Spinal cord (tissue), 9 donors: ENCODE measurements at regions not wholly inside any gene's neighbourhood (a gene's known extent, or its start where the extent isn't known, plus 50 kb on each side); places are given as distances from the start of the nearest gene placed in this dataset.
"Not testable (repeated sequence)": the region's sequence is repeated elsewhere in the genome, so short reads cannot be mapped to it uniquely, and the experiment has no call there.

Experiments
- DNase-seq, 6 donors: peaks; one replicate each; pipeline versions ENCODE4 v3.0.0 to v3.0.0-alpha.2; 2013 to 2015; ENCODE audit warnings: low spot score in 6 of 6, low read depth in 4 of 6
- H3K27ac ChIP-seq: one replicate; pipeline ENCODE4 v1.5.1; 2013; ENCODE audit warnings: low read depth, low read length, control low read depth
- H3K27me3 ChIP-seq: one replicate; pipeline ENCODE4 v1.6.1; 2013; ENCODE audit warnings: low read length; ENCODE audit not compliant: control insufficient read depth, insufficient read depth
- H3K36me3 ChIP-seq: one replicate; pipeline ENCODE4 v1.6.1; 2013; ENCODE audit warnings: low read length; ENCODE audit not compliant: control insufficient read depth, insufficient read depth
- H3K4me1 ChIP-seq: one replicate; pipeline ENCODE4 v1.6.1; 2013; ENCODE audit warnings: low read length; ENCODE audit not compliant: control insufficient read depth, insufficient read depth
- H3K4me3 ChIP-seq: one replicate; pipeline ENCODE4 v1.5.1; 2013; ENCODE audit warnings: low read depth, low read length, control low read depth
- H3K9me3 ChIP-seq: one replicate; pipeline ENCODE4 v1.6.1; 2013; ENCODE audit warnings: low read length; ENCODE audit not compliant: control insufficient read depth, insufficient read depth
- WGBS: methylation state at CpG from one replicate; pipeline ENCODE4 v1.1.5; 2013; ENCODE audit warnings: missing lambda C conversion rate; ENCODE audit not compliant: insufficient coverage; 5-methylcytosine and 5-hydroxymethylcytosine counted together
- donor health status: healthy.

GRCh38 chr14:106401316-106401715 is 874.9 kb downstream of the TMEM121 start:
- WGBS: 75% methylated on average over 22 of the region's 46 CpGs
- H3K27ac ChIP-seq: not testable (repeated sequence)

GRCh38 chr14:106410229-106410628 is 883.8 kb downstream of the TMEM121 start:
- H3K36me3 ChIP-seq, H3K27ac ChIP-seq, H3K4me1 ChIP-seq, H3K27me3 ChIP-seq, DNase-seq, H3K4me3 ChIP-seq: not testable (repeated sequence)
- WGBS: 52% methylated on average over 9 of the region's 9 CpGs
- peaks cover 10% of the 10 kb centered on the region for H3K9me3 ChIP-seq

More at GRCh38 chr14:106401316-106401715, 874.9 kb downstream of the TMEM121 start:
- not testable (repeated sequence) for DNase-seq, H3K27me3 ChIP-seq, H3K9me3 ChIP-seq, H3K4me3 ChIP-seq, H3K4me1 ChIP-seq, H3K36me3 ChIP-seq

GRCh38 chr14:106414464-106414863 is 888.1 kb downstream of the TMEM121 start:
- H3K27me3 ChIP-seq: no peaks in the 10 kb centered on the region
- H3K9me3 ChIP-seq: peaks cover 16% of the 10 kb centered on the region
- H3K4me1 ChIP-seq: no peaks in the 10 kb centered on the region
- no CpG with 5 or more reads among the region's 1 CpG for WGBS
- H3K4me3 ChIP-seq: no peak overlapping the region
- no peaks in the 10 kb centered on the region for H3K36me3 ChIP-seq
- H3K27ac ChIP-seq: no peak overlapping the region
- no peak for DNase-seq

GRCh38 chr14:106417224-106418049 is 891.1 kb downstream of the TMEM121 start:
- no peak for DNase-seq
- H3K4me1 ChIP-seq: no peaks in the 10 kb centered on the region
- peaks cover 15% of the 10 kb centered on the region for H3K9me3 ChIP-seq
- no peak overlapping the region for H3K27ac ChIP-seq
- no peaks in the 10 kb centered on the region for H3K36me3 ChIP-seq
- no peak overlapping the region for H3K4me3 ChIP-seq
- 66% methylated on average over 13 of the region's 13 CpGs for WGBS
- no peaks in the 10 kb centered on the region for H3K27me3 ChIP-seq

GRCh38 chr14:106419376-106419965 is 893.1 kb downstream of the TMEM121 start:
- H3K27me3 ChIP-seq: no peaks in the 10 kb centered on the region
- no peak overlapping the region for H3K4me3 ChIP-seq
- H3K27ac ChIP-seq: no peak overlapping the region
- DNase-seq: no peak
- H3K9me3 ChIP-seq: peaks cover 8% of the 10 kb centered on the region
- no CpG with 5 or more reads among the region's 5 CpGs for whole genome bisulfite sequencing
- H3K36me3 ChIP-seq: no peaks in the 10 kb centered on the region
- H3K4me1 ChIP-seq: no peaks in the 10 kb centered on the region

- not testable (repeated sequence) for H3K27ac ChIP-seq, H3K9me3 ChIP-seq, H3K4me3 ChIP-seq, H3K4me1 ChIP-seq, DNase-seq, H3K36me3 ChIP-seq, H3K27me3 ChIP-seq
- 49% methylated on average over 10 of the region's 20 CpGs for WGBS
These were observed 895.1 kb downstream of the TMEM121 start for GRCh38 chr14:106421431-106422033.

- Histone ChIP-seq H3K4me3 (no peak overlapping the region), H3K4me1 (no peaks in the 10 kb centered on the region), H3K27ac (no peak overlapping the region), H3K27me3 (no peaks in the 10 kb centered on the region), H3K9me3 (peaks cover 4% of the 10 kb centered on the region), H3K36me3 (no peaks in the 10 kb centered on the region)
- DNase-seq: no peak
- no CpG with 5 or more reads among the region's 5 CpGs for WGBS
These were observed 895.7 kb downstream of the TMEM121 start for GRCh38 chr14:106422066-106422465.

GRCh38 chr14:106425150-106425549 is 898.8 kb downstream of the TMEM121 start:
- 80% methylated on average over 1 of the region's 7 CpGs for WGBS
- H3K27me3 ChIP-seq: not testable (repeated sequence)

GRCh38 chr14:106436310-106436905 is 910.0 kb downstream of the TMEM121 start:
- WGBS: 59% methylated on average over 8 of the region's 16 CpGs
- Histone ChIP-seq H3K4me3 (no peak overlapping the region), H3K36me3 (no peaks in the 10 kb centered on the region), H3K27ac (no peak overlapping the region), H3K4me1 (no peaks in the 10 kb centered on the region), H3K9me3 (peaks cover 6% of the 10 kb centered on the region), H3K27me3 (no peaks in the 10 kb centered on the region)
- DNase-seq: no peak

More at GRCh38 chr14:106425150-106425549, 898.8 kb downstream of the TMEM121 start:
- not testable (repeated sequence) for H3K4me3 ChIP-seq, H3K36me3 ChIP-seq, H3K4me1 ChIP-seq, DNase-seq, H3K27ac ChIP-seq, H3K9me3 ChIP-seq
